Kidney (tissue), 13 donors: ENCODE measurements at regions not wholly inside any gene's neighbourhood (a gene's known extent, or its start where the extent isn't known, plus 50 kb on each side); places are given as distances from the start of the nearest gene placed in this dataset.
"Not testable (repeated sequence)": the region's sequence is repeated elsewhere in the genome, so short reads cannot be mapped to it uniquely, and the experiment has no call there.

ENCODE experiments used
- DNase-seq, 5 donors: peaks; one replicate each; pipeline ENCODE4 v3.0.0-alpha.2; 2013 to 2020
- FAIRE-seq: peaks from 2 replicates; lab custom pipeline; 2012; peaks lifted over from hg19 to GRCh38; lab: Jason Lieb, UNC
- H3K27ac ChIP-seq, 2 donors: one replicate each; pipeline ENCODE4 v1.7.0; 2013; ENCODE audit warnings: low read depth in 2 of 2, low read length in 2 of 2, inconsistent platforms in 1 of 2
- H3K27me3 ChIP-seq: one replicate; pipeline ENCODE4 v1.7.1; 2013; ENCODE audit warnings: low read length, inconsistent platforms; ENCODE audit not compliant: control insufficient read depth, insufficient read depth
- H3K36me3 ChIP-seq, 3 donors: one replicate each; pipeline versions ENCODE4 v1.7.0 to v1.7.1; 2013; ENCODE audit warnings: low read length in 3 of 3, control low read depth in 1 of 3, inconsistent platforms in 1 of 3; ENCODE audit not compliant: insufficient read depth in 3 of 3, control insufficient read depth in 2 of 3
- H3K4me1 ChIP-seq, 3 donors: one replicate each; pipeline versions ENCODE4 v1.7.0 to v1.7.1; 2013; ENCODE audit warnings: low read length in 3 of 3, inconsistent platforms in 1 of 3, low read depth in 1 of 3; ENCODE audit not compliant: control insufficient read depth in 2 of 3, insufficient read depth in 2 of 3
- H3K4me3 ChIP-seq, 3 donors: one replicate each; pipeline versions ENCODE4 v1.7.0 to v1.8.1; 2013; ENCODE audit warnings: low read length in 3 of 3, control low read depth in 1 of 3, inconsistent platforms in 1 of 3
- H3K9ac ChIP-seq, 3 donors: one replicate each; pipeline versions ENCODE4 v1.7.0 to v1.7.1; 2013; ENCODE audit warnings: low read length in 3 of 3, control low read depth in 1 of 3, inconsistent platforms in 1 of 3
- H3K9me3 ChIP-seq, 3 donors: one replicate each; pipeline versions ENCODE4 v1.7.0 to v1.7.1; 2013; ENCODE audit warnings: low read length in 3 of 3, control low read depth in 1 of 3, inconsistent platforms in 1 of 3; ENCODE audit not compliant: control insufficient read depth in 2 of 3, insufficient read depth in 1 of 3
- intact Hi-C: fragments of 100-400 bp; cut with DNase I; formaldehyde crosslinking; loops from one replicate; pipeline ENCODE4 v1.11.1; 2022
- TF ChIP-seq, protein P1 (sequence below): IDR thresholded peaks from 3 replicates; pipeline ENCODE4 v1.5.1; 2012; ENCODE audit warnings: mild to moderate bottlenecking, moderate library complexity, borderline replicate concordance; ENCODE audit not compliant: insufficient read depth; ENCODE audit errors: extremely low read depth
- donor health status: control.
- donor health status: control.
- donor health status: control.
- donor health status: control.
- donor health status: control.
- donor health status: DM: yes; HTN: yes; CAD: no.
- donor health status: Normal renal cell carcinoma (clear cell type).

GRCh38 chr14:45798659-45799058 is 545.7 kb upstream of the MIS18BP1 start:
- intact Hi-C loops = no loop called here
- FAIRE-seq = no peak
- no peak overlapping the region for H3K4me3 ChIP-seq
- no peaks in the 10 kb centered on the region for H3K4me1 ChIP-seq
- DNase-seq = no peak
- H3K27ac ChIP-seq = no peak overlapping the region
- H3K27me3 ChIP-seq = no peaks in the 10 kb centered on the region
- no peak overlapping the region for H3K9ac ChIP-seq
- no peaks in the 10 kb centered on the region for H3K36me3 ChIP-seq
- TF ChIP-seq, protein P1, sequence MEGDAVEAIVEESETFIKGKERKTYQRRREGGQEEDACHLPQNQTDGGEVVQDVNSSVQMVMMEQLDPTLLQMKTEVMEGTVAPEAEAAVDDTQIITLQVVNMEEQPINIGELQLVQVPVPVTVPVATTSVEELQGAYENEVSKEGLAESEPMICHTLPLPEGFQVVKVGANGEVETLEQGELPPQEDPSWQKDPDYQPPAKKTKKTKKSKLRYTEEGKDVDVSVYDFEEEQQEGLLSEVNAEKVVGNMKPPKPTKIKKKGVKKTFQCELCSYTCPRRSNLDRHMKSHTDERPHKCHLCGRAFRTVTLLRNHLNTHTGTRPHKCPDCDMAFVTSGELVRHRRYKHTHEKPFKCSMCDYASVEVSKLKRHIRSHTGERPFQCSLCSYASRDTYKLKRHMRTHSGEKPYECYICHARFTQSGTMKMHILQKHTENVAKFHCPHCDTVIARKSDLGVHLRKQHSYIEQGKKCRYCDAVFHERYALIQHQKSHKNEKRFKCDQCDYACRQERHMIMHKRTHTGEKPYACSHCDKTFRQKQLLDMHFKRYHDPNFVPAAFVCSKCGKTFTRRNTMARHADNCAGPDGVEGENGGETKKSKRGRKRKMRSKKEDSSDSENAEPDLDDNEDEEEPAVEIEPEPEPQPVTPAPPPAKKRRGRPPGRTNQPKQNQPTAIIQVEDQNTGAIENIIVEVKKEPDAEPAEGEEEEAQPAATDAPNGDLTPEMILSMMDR = no peak
- no peaks in the 10 kb centered on the region for H3K9me3 ChIP-seq

GRCh38 chr14:45796006-45796405 is 543.0 kb upstream of the MIS18BP1 start:
- intact Hi-C loops, H3K36me3 ChIP-seq, H3K4me3 ChIP-seq, H3K4me1 ChIP-seq, H3K9ac ChIP-seq, FAIRE-seq, H3K27ac ChIP-seq, H3K9me3 ChIP-seq, H3K27me3 ChIP-seq: not testable (repeated sequence)
- peak in 1 of 5 donors; percentile 15 for DNase-seq

DNA sequence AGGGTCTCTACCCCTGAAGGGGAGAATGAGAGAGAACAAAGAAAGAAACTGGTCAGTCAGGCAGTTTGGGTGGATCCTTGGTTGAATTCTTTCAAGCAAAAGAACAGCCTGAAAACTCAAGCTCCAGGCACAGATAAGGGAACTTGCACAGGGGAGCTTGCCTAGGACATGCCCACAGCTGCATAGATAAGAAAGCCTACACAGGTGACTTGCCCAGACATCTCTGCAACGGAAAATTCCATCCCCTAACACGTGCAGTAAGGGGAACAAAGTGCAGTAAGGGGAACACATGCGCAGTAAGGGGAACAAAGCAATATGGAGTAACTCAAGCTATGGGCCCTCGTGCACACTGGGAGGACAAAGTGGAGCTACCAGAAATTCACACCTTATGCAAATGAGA is 540.1 kb upstream of the MIS18BP1 start:
- no peaks in the 10 kb centered on the region for H3K27me3 ChIP-seq
- TF ChIP-seq, protein P1 = no peak
- no peaks in the 10 kb centered on the region for H3K36me3 ChIP-seq
- FAIRE-seq (no peak), DNase-seq (no peak)
- H3K4me3 ChIP-seq = no peak overlapping the region
- intact Hi-C loops = no loop called here
- no peaks in the 10 kb centered on the region for H3K4me1 ChIP-seq
- no peak overlapping the region for H3K9ac ChIP-seq
- peaks cover 0 to 6% (median 0%) of the 10 kb centered on the region in 3 donors for H3K9me3 ChIP-seq
- H3K27ac ChIP-seq = no peak overlapping the region

- intact Hi-C loops = no loop called here
- Histone ChIP-seq H3K36me3 (no peaks in the 10 kb centered on the region), H3K4me3 (no peak overlapping the region), H3K9ac (no peak overlapping the region), H3K4me1 (no peaks in the 10 kb centered on the region), H3K27me3 (no peaks in the 10 kb centered on the region), H3K27ac (no peak overlapping the region), H3K9me3 (peaks cover 0 to 21% (median 0%) of the 10 kb centered on the region in 3 donors)
- no peak for DNase-seq
- FAIRE-seq = no peak
- TF ChIP-seq, protein P1 = no peak
Measured at GRCh38 chr14:45790293-45790692, 537.3 kb upstream of the MIS18BP1 start.
